ENCODE measurements at regions not wholly inside any gene's neighbourhood (a gene's known extent, or its start where the extent isn't known, plus 50 kb on each side); places are given as distances from the start of the nearest gene placed in this dataset.
"Not testable (repeated sequence)": the region's sequence is repeated elsewhere in the genome, so short reads cannot be mapped to it uniquely, and the experiment has no call there.

- no peak for DNase-seq (ENCODE audit: low spot score)
Measured at GRCh38 chr10:109412353-109412752, 511.0 kb downstream of the XPNPEP1 start.

- DNase-seq (ENCODE audit: low spot score), result peak; percentile 12
Measured at GRCh38 chr10:109411917-109412316, 511.4 kb downstream of the XPNPEP1 start.

GRCh38 chr10:109405338-109405737 is 518.0 kb downstream of the XPNPEP1 start:
- DNase-seq (ENCODE audit: low spot score), result no peak

GRCh38 chr10:109403551-109403950 is 519.8 kb downstream of the XPNPEP1 start:
- DNase-seq (ENCODE audit: low spot score), result no peak

- DNase-seq (ENCODE audit: low spot score), result no peak
Measured at GRCh38 chr10:109393425-109393824, 529.9 kb downstream of the XPNPEP1 start.

GRCh38 chr10:109386921-109387320 is 536.4 kb downstream of the XPNPEP1 start:
- DNase-seq (ENCODE audit: low spot score), result no peak

- DNase-seq (ENCODE audit: low spot score), result no peak
Measured at GRCh38 chr10:109386101-109386500, 537.2 kb downstream of the XPNPEP1 start.

- DNase-seq (ENCODE audit: low spot score), result no peak
Measured at GRCh38 chr10:109379186-109379585, 544.1 kb downstream of the XPNPEP1 start.

- DNase-seq (ENCODE audit: low spot score), result no peak
Measured at GRCh38 chr10:109374215-109374614, 549.1 kb downstream of the XPNPEP1 start.

- no peak for DNase-seq (ENCODE audit: low spot score)
Measured at GRCh38 chr10:109359316-109359715, 564.0 kb downstream of the XPNPEP1 start.

GRCh38 chr10:109358325-109358724 is 565.0 kb downstream of the XPNPEP1 start:
- no peak for DNase-seq (ENCODE audit: low spot score)

GRCh38 chr10:109348324-109348723 is 575.0 kb downstream of the XPNPEP1 start:
- DNase-seq (ENCODE audit: low spot score), result no peak

GRCh38 chr10:109343293-109343692 is 580.0 kb downstream of the XPNPEP1 start:
- no peak for DNase-seq (ENCODE audit: low spot score)

- no peak for DNase-seq (ENCODE audit: low spot score)
Measured at GRCh38 chr10:109341986-109342385, 581.3 kb downstream of the XPNPEP1 start.

- DNase-seq (ENCODE audit: low spot score), result no peak
Measured at GRCh38 chr10:109328001-109328400, 595.3 kb downstream of the XPNPEP1 start.

- no peak for DNase-seq (ENCODE audit: low spot score)
Measured at GRCh38 chr10:109327266-109327665, 596.0 kb downstream of the XPNPEP1 start.

GRCh38 chr10:109324721-109325120 is 598.6 kb downstream of the XPNPEP1 start:
- DNase-seq (ENCODE audit: low spot score), result no peak

GRCh38 chr10:109317746-109318366 is 605.5 kb downstream of the XPNPEP1 start:
- no peak for DNase-seq (ENCODE audit: low spot score)

- DNase-seq (ENCODE audit: low spot score), result not testable (repeated sequence)
Measured at GRCh38 chr10:109314016-109314415, 609.3 kb downstream of the XPNPEP1 start.

- DNase-seq (ENCODE audit: low spot score), result not testable (repeated sequence)
Measured at GRCh38 chr10:109312555-109312954, 610.8 kb downstream of the XPNPEP1 start.

GRCh38 chr10:109308971-109309370 is 614.3 kb downstream of the XPNPEP1 start:
- no peak for DNase-seq (ENCODE audit: low spot score)

GRCh38 chr10:109307102-109307501 is 616.2 kb downstream of the XPNPEP1 start:
- DNase-seq (ENCODE audit: low spot score), result not testable (repeated sequence)

- no peak for DNase-seq (ENCODE audit: low spot score)
Measured at GRCh38 chr10:109306698-109307097, 616.6 kb downstream of the XPNPEP1 start.

GRCh38 chr10:109287858-109288257 is 635.5 kb downstream of the XPNPEP1 start:
- no peak for DNase-seq (ENCODE audit: low spot score)

Data from HT-29 (cell line).